ENCODE measurements at regions not wholly inside any gene's neighbourhood (a gene's known extent, or its start where the extent isn't known, plus 50 kb on each side); places are given as distances from the start of the nearest gene placed in this dataset.

- DNase-seq (no peak), ATAC-seq (ENCODE audit: insufficient read depth, low read depth) (no peak)
- Histone ChIP-seq H3K36me3 (ENCODE audit: insufficient read depth, low read length) (no peaks in the 10 kb centered on the region), H3K27me3 (ENCODE audit: insufficient read depth, low read length, poor library complexity) (no peaks in the 10 kb centered on the region), H2AFZ (ENCODE audit: low read depth, low read length) (no peak overlapping the region), H3K9ac (ENCODE audit: low read depth, low read length) (no peak overlapping the region), H3K4me2 (ENCODE audit: insufficient read depth, low read length) (no peak overlapping the region), H3K4me1 (ENCODE audit: insufficient read depth, low read length) (no peaks in the 10 kb centered on the region), H3K27ac (ENCODE audit: low read length) (no peak overlapping the region), H3K4me3 (ENCODE audit: low read depth in 1 of 2, low read length in 2 of 2) (no peak overlapping the region), H3K9me3 (ENCODE audit: insufficient read depth, low read length, severe bottlenecking) (no peaks in the 10 kb centered on the region), H4K20me1 (ENCODE audit: insufficient read depth, low read length) (peaks cover 28% of the 10 kb centered on the region), H3K79me2 (ENCODE audit: insufficient read depth, low read length) (no peaks in the 10 kb centered on the region)
- TF ChIP-seq, protein P1, sequence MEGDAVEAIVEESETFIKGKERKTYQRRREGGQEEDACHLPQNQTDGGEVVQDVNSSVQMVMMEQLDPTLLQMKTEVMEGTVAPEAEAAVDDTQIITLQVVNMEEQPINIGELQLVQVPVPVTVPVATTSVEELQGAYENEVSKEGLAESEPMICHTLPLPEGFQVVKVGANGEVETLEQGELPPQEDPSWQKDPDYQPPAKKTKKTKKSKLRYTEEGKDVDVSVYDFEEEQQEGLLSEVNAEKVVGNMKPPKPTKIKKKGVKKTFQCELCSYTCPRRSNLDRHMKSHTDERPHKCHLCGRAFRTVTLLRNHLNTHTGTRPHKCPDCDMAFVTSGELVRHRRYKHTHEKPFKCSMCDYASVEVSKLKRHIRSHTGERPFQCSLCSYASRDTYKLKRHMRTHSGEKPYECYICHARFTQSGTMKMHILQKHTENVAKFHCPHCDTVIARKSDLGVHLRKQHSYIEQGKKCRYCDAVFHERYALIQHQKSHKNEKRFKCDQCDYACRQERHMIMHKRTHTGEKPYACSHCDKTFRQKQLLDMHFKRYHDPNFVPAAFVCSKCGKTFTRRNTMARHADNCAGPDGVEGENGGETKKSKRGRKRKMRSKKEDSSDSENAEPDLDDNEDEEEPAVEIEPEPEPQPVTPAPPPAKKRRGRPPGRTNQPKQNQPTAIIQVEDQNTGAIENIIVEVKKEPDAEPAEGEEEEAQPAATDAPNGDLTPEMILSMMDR (IDR thresholded peaks at IDR 0.05; ENCODE audit: borderline replicate concordance, extremely low read depth, low read length, poor library complexity, severe bottlenecking) = no peak
- no peak for TF ChIP-seq EZH2 (IDR thresholded peaks at IDR 0.05; ENCODE audit: borderline replicate concordance, low read depth, low read length, severe bottlenecking)
Measured at GRCh38 chr17:79332011-79332554, 257.5 kb downstream of the ENGASE start.

DNA sequence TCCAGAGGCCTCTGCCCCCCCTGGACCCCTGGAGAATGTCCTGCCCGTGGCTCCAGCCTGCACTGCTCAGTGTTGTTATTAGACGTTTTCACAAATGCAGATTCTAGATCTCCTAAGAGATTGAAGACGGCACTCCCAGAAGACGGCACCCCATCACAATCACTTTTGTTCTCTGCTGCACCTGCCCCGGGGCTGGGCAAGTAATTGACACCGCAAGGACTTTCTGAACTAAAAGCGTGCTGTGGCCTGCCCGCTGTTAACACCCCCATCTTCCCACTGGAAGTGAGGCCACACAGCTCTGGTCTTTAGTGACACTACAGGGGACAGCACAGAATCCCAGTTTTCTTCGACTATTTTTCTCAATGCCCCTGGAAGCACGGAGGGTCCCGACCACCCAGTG, 256.9 kb downstream of the ENGASE start:
- Histone ChIP-seq H3K27me3 (ENCODE audit: insufficient read depth, low read length, poor library complexity) (no peaks in the 10 kb centered on the region), H3K27ac (ENCODE audit: low read length) (no peak overlapping the region), H3K4me1 (ENCODE audit: insufficient read depth, low read length) (no peaks in the 10 kb centered on the region), H2AFZ (ENCODE audit: low read depth, low read length) (no peak overlapping the region), H3K4me3 (ENCODE audit: low read depth in 1 of 2, low read length in 2 of 2) (no peak overlapping the region), H4K20me1 (ENCODE audit: insufficient read depth, low read length) (peaks cover 31% of the 10 kb centered on the region), H3K9ac (ENCODE audit: low read depth, low read length) (no peak overlapping the region), H3K4me2 (ENCODE audit: insufficient read depth, low read length) (no peak overlapping the region), H3K9me3 (ENCODE audit: insufficient read depth, low read length, severe bottlenecking) (no peaks in the 10 kb centered on the region), H3K36me3 (ENCODE audit: insufficient read depth, low read length) (no peaks in the 10 kb centered on the region), H3K79me2 (ENCODE audit: insufficient read depth, low read length) (no peaks in the 10 kb centered on the region)
- ATAC-seq (ENCODE audit: insufficient read depth, low read depth) (no peak), DNase-seq (no peak)
- TF ChIP-seq, protein P1 (IDR thresholded peaks at IDR 0.05; ENCODE audit: borderline replicate concordance, extremely low read depth, low read length, poor library complexity, severe bottlenecking) = no peak

- Histone ChIP-seq H3K4me1 (ENCODE audit: insufficient read depth, low read length) (no peaks in the 10 kb centered on the region), H3K27me3 (ENCODE audit: insufficient read depth, low read length, poor library complexity) (no peaks in the 10 kb centered on the region), H4K20me1 (ENCODE audit: insufficient read depth, low read length) (peaks cover 35% of the 10 kb centered on the region), H3K9ac (ENCODE audit: low read depth, low read length) (no peak overlapping the region), H3K9me3 (ENCODE audit: insufficient read depth, low read length, severe bottlenecking) (no peaks in the 10 kb centered on the region), H3K4me2 (ENCODE audit: insufficient read depth, low read length) (no peak overlapping the region), H3K27ac (ENCODE audit: low read length) (no peak overlapping the region), H3K4me3 (ENCODE audit: low read depth in 1 of 2, low read length in 2 of 2) (no peak overlapping the region), H2AFZ (ENCODE audit: low read depth, low read length) (no peak overlapping the region), H3K36me3 (ENCODE audit: insufficient read depth, low read length) (no peaks in the 10 kb centered on the region), H3K79me2 (ENCODE audit: insufficient read depth, low read length) (no peaks in the 10 kb centered on the region)
- TF ChIP-seq EZH2 (IDR thresholded peaks at IDR 0.05; ENCODE audit: borderline replicate concordance, low read depth, low read length, severe bottlenecking) = no peak
- TF ChIP-seq, protein P1 (IDR thresholded peaks at IDR 0.05; ENCODE audit: borderline replicate concordance, extremely low read depth, low read length, poor library complexity, severe bottlenecking) = no peak
- ATAC-seq (ENCODE audit: insufficient read depth, low read depth) (no peak), DNase-seq (no peak)
Measured at GRCh38 chr17:79330696-79331095, 256.1 kb downstream of the ENGASE start.

GRCh38 chr17:79330229-79330628, 255.6 kb downstream of the ENGASE start:
- Histone ChIP-seq H3K27ac (ENCODE audit: low read length) (no peak overlapping the region), H3K4me1 (ENCODE audit: insufficient read depth, low read length) (no peaks in the 10 kb centered on the region), H3K27me3 (ENCODE audit: insufficient read depth, low read length, poor library complexity) (no peaks in the 10 kb centered on the region), H3K9me3 (ENCODE audit: insufficient read depth, low read length, severe bottlenecking) (no peaks in the 10 kb centered on the region), H4K20me1 (ENCODE audit: insufficient read depth, low read length) (peaks cover 37% of the 10 kb centered on the region), H2AFZ (ENCODE audit: low read depth, low read length) (no peak overlapping the region), H3K36me3 (ENCODE audit: insufficient read depth, low read length) (no peaks in the 10 kb centered on the region), H3K9ac (ENCODE audit: low read depth, low read length) (no peak overlapping the region), H3K79me2 (ENCODE audit: insufficient read depth, low read length) (no peaks in the 10 kb centered on the region), H3K4me2 (ENCODE audit: insufficient read depth, low read length) (no peak overlapping the region), H3K4me3 (ENCODE audit: low read depth in 1 of 2, low read length in 2 of 2) (no peak overlapping the region)
- DNase-seq (no peak), ATAC-seq (ENCODE audit: insufficient read depth, low read depth) (no peak)
- TF ChIP-seq, protein P1 (IDR thresholded peaks at IDR 0.05; ENCODE audit: borderline replicate concordance, extremely low read depth, low read length, poor library complexity, severe bottlenecking) = no peak
- no peak for TF ChIP-seq EZH2 (IDR thresholded peaks at IDR 0.05; ENCODE audit: borderline replicate concordance, low read depth, low read length, severe bottlenecking)

All from DND-41 (cell line).